NCI-H82 treated with DMSO at 0.1 percent for 48 hours (cell line): ENCODE measurements at regions not wholly inside any gene's neighbourhood (a gene's known extent, or its start where the extent isn't known, plus 50 kb on each side); places are given as distances from the start of the nearest gene placed in this dataset.
A peak's percentile ranks its signal among the peaks of the same experiment; 100 is the strongest.

ENCODE experiments used
- DNase-seq: peaks from one replicate; lab custom pipeline; 2025; ENCODE audit not compliant: unreplicated experiment; lab: John Stamatoyannopoulos, UW

- no peak for DNase-seq
Observed at GRCh38 chr10:20958764-20959163, 61.7 kb upstream of the NEBL start.

DNA sequence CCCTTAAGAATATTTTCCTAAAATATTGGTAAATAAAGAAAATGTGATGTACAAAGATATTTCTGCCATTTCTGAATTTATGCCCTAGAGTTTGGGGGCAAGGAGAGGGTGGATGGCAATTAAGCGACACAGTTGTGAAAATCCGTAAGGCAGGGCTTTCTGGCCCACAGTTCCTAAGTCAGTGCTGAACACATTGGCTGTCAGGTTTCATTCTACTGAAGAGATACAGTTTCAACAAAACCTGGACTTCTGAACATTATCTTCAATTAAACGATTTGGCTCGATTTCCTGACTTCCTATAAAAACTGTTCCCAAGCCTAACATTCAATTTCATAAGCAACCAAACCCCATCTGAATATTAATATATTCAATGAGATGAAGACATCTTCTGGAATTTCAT lies 61.1 kb upstream of the NEBL start:
- DNase-seq, result no peak

- DNase-seq, result no peak
Observed at GRCh38 chr10:20957744-20958143, 60.6 kb upstream of the NEBL start.

DNA sequence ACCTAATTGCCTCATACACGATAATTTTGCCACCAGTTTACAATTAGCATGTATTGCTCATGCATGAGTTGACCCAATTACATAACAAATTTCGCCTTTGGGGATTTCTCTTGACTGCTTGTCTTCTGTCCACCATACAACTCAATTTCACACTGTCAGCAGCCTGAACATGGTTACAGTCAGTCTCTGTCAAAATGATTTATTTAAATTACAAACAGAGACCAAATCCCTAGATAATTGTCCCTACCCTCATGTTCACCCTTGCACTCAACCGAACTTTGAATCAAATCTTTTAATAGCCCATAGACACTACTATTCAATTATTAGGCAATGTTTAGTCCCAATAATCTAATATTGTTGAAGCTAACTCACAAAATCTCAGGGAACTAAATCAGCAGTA lies 59.7 kb upstream of the NEBL start:
- DNase-seq, result peak; percentile 44

DNA sequence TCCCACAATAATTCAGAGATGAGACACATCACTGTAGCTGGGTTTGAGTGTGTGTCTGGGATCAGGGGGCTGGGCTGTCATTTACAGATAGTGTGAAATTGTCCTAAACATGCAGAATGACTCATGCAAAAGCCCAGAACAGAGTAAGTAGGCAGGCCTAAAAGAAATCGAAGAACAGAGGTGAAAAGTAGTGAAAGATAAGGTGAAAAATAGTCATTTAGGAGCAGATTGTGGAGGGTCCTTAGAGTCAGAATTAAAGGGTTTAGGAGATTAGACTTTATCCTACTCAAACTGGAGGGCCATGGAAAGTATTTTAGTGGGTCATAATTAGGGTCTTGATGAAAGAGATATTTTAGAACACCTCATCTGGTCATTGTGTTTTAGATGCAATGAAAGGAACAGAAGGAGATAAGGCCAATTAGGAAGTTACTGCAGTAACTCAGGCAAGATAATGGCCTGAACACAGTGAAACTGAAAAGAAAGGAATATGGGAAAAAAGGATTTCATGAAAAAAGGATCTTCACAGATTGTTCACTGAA lies 58.3 kb upstream of the NEBL start:
- DNase-seq, result peak; percentile 56

- DNase-seq, result no peak
Observed at GRCh38 chr10:20954519-20954918, 57.4 kb upstream of the NEBL start.

GRCh38 chr10:20953120-20953519 lies 56.0 kb upstream of the NEBL start:
- DNase-seq, result no peak

DNA sequence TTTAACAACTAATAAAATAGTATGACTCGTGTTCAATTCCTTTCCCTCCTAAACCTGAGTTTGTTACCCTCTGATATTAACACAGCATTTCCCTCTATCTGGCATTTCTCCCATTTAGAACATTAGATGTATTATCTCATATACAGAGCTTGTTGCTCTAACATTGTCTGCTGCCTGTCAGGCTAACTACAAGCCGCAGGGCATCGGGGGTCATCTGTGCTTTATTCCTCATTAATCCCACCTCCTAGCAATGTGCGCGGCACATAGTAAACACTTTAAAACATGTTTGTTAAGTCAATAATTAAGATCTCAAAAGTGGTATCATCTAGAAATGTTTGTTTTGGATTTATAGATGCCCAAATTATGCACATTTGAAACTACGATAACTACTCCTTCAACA lies 52.9 kb upstream of the NEBL start:
- peak; percentile 19 for DNase-seq

GRCh38 chr10:20948686-20949327 lies 51.7 kb upstream of the NEBL start:
- DNase-seq, result peak; percentile 36
